GM10266 (cell line): ENCODE measurements at regions not wholly inside any gene's neighbourhood (a gene's known extent, or its start where the extent isn't known, plus 50 kb on each side); places are given as distances from the start of the nearest gene placed in this dataset.

Source experiments
- DNase-seq: peaks from one replicate; pipeline ENCODE4 v3.0.0; 2012; ENCODE audit errors: extremely low spot score
- TF ChIP-seq, protein P1 (sequence below): IDR thresholded peaks from 2 replicates; pipeline ENCODE4 v1.5.1; 2012; ENCODE audit warnings: mild to moderate bottlenecking, low read depth; ENCODE audit not compliant: control insufficient read depth, insufficient read depth; ENCODE audit errors: missing control alignments

DNA sequence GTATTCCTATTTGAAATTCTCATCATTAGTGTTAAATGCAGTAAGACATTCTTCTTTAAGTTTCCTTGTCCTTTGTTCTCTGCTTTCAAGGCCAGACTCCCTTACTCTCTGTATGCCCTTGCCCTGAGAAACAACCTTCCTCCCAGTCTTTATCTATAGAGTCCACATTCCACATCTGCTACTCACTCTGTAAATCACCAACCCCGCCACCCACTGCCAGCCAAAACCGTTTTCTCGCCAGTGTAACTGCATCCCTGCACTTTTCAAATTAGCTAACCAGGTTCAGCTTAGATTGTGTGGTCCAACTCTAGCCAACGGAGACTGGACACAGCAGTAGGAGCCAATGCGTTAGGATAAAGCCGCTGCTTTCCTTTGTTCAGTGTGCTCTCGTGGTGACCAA is 402.4 kb upstream of the PDZRN3 start:
- TF ChIP-seq, protein P1, sequence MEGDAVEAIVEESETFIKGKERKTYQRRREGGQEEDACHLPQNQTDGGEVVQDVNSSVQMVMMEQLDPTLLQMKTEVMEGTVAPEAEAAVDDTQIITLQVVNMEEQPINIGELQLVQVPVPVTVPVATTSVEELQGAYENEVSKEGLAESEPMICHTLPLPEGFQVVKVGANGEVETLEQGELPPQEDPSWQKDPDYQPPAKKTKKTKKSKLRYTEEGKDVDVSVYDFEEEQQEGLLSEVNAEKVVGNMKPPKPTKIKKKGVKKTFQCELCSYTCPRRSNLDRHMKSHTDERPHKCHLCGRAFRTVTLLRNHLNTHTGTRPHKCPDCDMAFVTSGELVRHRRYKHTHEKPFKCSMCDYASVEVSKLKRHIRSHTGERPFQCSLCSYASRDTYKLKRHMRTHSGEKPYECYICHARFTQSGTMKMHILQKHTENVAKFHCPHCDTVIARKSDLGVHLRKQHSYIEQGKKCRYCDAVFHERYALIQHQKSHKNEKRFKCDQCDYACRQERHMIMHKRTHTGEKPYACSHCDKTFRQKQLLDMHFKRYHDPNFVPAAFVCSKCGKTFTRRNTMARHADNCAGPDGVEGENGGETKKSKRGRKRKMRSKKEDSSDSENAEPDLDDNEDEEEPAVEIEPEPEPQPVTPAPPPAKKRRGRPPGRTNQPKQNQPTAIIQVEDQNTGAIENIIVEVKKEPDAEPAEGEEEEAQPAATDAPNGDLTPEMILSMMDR: no peak
- no peak for DNase-seq

DNA sequence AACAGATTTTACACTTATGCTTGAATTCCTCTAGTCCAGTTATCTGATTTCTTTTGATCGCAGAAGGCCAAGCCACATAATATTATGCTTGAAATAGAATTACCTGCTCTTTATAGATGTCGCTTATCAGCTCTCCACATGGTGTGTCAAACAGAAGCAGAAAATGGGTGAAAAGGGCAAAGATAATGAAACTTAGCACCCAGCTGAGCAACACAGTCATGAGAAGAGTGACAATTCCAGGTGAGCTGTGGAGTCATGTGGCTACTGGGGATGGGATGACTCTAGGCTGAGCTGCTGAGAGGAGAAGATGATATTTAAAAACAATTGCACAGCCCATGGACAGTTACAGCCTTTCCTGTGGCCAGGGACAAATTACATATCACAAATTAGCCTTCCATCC is 398.7 kb upstream of the PDZRN3 start:
- no peak for DNase-seq
- TF ChIP-seq, protein P1: no peak

DNA sequence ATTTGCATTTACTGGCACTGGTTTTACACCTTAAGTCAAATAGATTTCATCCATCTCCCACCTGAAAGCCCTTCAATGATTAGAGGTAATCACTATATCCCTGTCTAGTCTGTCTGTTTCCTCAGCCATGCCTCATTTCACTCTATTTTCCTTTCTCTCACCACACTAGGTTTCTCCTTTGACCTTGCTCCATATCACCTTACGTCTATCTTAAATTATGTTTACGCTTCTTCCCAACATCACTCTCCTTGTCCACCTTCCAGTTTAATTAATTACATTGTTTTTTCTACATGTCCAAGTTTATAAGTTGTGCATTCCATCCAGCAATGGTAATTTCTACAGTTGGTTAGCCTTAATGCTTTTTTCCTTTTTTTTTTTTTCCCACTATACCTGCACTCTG is 396.7 kb upstream of the PDZRN3 start:
- TF ChIP-seq, protein P1: no peak
- no peak for DNase-seq

DNA sequence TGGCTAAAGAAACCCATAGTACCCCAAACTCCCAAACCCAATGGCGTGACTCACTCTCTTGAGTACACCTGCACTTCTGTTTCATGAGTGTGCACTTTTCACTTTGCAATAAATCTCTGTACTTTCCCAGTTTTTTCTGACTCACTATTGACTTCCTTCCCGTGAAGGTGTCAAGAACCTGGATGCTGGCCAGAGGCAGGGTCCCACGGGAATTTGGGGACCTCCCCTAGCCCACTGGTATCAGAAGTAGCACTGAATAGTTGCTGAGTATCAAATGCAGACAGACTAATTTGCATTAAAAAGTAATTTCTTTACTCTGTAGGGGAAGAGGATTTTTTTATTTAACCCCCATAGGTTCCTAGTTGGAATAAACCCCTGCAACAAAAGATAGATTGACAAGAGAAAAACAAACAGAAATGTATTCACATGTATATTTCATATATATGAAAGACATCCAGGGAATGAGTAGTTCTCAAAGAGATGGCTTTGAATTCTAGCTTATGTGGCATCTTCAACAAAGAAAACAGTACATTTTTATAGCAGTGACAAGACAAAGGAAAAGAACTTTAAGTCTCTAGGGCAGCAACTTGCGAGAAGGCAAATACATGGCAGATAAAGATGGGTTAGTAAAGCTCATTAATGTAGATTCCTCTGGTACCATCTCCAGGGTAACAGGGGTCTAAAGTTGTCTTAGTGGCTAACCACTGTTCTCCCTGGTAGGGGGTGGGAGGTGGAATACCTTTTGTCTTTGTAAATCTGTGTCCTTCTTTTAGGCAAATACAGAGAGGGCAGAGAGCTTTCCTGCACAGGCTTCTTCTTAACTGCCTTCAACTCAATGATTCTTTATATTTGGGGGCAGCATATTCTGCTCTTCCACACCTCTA is 385.5 kb upstream of the PDZRN3 start:
- no peak for DNase-seq
- TF ChIP-seq, protein P1: no peak

DNA sequence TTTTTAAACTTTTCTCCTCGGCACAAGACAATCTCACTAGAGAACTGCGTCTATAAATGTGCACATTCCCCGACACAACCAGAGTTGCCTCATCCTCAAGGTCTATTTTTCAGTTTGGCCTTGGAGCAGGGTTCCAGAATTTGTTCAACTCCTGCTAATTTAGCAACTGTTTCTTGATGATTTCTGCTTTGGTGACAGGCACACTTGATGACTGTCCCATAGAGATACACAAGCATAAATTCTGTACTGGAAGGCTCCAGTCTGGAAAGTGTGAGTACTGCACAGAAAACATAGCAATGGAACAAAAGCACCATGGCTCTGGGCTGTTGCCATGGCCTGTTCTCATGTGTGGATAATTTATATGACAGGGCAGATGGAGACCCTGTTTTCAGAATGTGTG is 379.6 kb upstream of the PDZRN3 start:
- TF ChIP-seq, protein P1: no peak
- DNase-seq: no peak

DNA sequence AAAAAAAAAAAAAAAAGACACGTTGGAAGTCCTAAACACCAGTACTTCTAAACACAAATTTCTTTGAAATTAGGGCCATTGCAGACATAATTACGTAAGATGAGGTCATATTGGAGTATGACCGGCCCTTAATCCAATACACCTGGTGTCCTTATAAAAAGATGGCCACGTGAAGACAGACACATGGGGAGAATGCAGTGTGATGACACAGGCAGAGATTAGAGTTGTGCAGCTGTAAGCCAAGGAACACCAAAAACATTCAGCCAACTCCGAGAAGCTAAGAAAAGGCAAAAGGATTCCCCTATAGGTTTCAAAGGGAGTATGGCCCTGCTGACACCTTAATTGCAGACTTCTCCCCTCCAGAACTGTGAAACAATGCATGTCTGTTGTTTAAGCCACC is 379.0 kb upstream of the PDZRN3 start:
- no peak for DNase-seq
- TF ChIP-seq, protein P1: no peak

DNA sequence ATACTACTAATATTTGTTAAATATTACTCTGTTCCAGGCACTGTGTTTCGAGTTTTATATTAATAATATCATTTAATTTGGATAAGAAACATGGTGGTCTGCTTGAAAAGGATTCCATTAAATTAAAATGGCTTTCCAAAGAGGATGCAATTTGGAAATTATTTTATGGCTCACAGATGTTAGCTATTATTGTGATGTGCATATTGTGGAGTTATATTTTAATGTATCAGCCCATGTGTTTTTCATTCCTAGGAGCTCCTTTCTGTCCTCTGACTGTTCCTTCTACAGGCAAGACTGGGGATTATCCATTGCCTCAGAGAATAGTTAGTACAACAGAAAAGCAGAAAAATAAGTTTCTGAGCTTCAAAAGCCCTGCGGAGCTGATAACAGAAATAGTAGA is 376.7 kb upstream of the PDZRN3 start:
- TF ChIP-seq, protein P1: no peak
- DNase-seq: no peak
